ENCODE measurements at regions not wholly inside any gene's neighbourhood (a gene's known extent, or its start where the extent isn't known, plus 50 kb on each side); places are given as distances from the start of the nearest gene placed in this dataset.

- no peak for TF ChIP-seq SMC3 (conservative IDR thresholded peaks at IDR 0.05; ENCODE audit: poor library complexity)
- no peak for TF ChIP-seq RAD21 (conservative IDR thresholded peaks at IDR 0.05)
- no peak for TF ChIP-seq EP300 (conservative IDR thresholded peaks at IDR 0.05; ENCODE audit: poor library complexity, severe bottlenecking)
These were observed 251.7 kb downstream of the EFCAB11 start for GRCh38 chr14:89702876-89703200.

Measured in neural cell (in vitro differentiated cells).